HEK293 (cell line): ENCODE measurements at regions not wholly inside any gene's neighbourhood (a gene's known extent, or its start where the extent isn't known, plus 50 kb on each side); places are given as distances from the start of the nearest gene placed in this dataset.

ENCODE experiments used
- CTCF ChIA-PET: fragments of 350-600 bp; formaldehyde crosslinking; extraction: SDS; loops from one replicate; lab custom pipeline; 2021; ENCODE audit warnings: antibody characterized with exemption; lab: Yijun Ruan, JAX
- POLR2A ChIA-PET: fragments of 300-600 bp; formaldehyde crosslinking; extraction: SDS; loops from one replicate; lab custom pipeline; 2020; ENCODE audit warnings: antibody characterized with exemption, inconsistent platforms; lab: Yijun Ruan, JAX
- H3K27ac ChIP-seq: fragments of 200-500 bp; sonication (Bioruptor generic); 2 replicates; pipeline ENCODE4 v1.5.1; 2014; ENCODE audit warnings: low read depth, low read length, control low read depth, inconsistent platforms; ENCODE audit errors: extremely low read depth
- H3K36me3 ChIP-seq, 2 experiments: fragments of 200-500 bp in 1 of 2; sonication (Bioruptor generic) in 1 of 2; 1 replicate in 1 of 2; 2 replicates in 1 of 2; pipeline ENCODE4 v1.5.1; 2014 to 2017; ENCODE audit warnings: inconsistent platforms in 2 of 2, low read length in 2 of 2; ENCODE audit not compliant: control insufficient read depth in 2 of 2, insufficient read depth in 1 of 2
- H3K4me1 ChIP-seq: fragments of 200-500 bp; sonication (Bioruptor generic); 2 replicates; pipeline ENCODE4 v1.5.1; 2014; ENCODE audit warnings: mild to moderate bottlenecking, low read length, inconsistent platforms; ENCODE audit not compliant: control insufficient read depth, insufficient read depth
- H3K4me3 ChIP-seq: 2 replicates; pipeline ENCODE4 v1.5.1; 2011; ENCODE audit warnings: low read depth, mild to moderate bottlenecking, control low read depth, low read length, moderate library complexity
- H3K9me3 ChIP-seq: fragments of 200-500 bp; sonication (Bioruptor generic); 2 replicates; pipeline ENCODE4 v1.5.1; 2014; ENCODE audit warnings: low read depth, low read length, inconsistent platforms; ENCODE audit not compliant: control insufficient read depth, insufficient read depth
- GLIS2 ChIP-seq: fragments of 450-650 bp; formaldehyde crosslinking; IDR thresholded peaks from 2 replicates; pipeline ENCODE4 v1.5.1; 2016; ENCODE audit warnings: missing biosample characterization, missing genetic modification characterization
- MYNN ChIP-seq: fragments of 450-650 bp; formaldehyde crosslinking; IDR thresholded peaks from 2 replicates; pipeline ENCODE4 v1.5.1; 2016; ENCODE audit warnings: missing biosample characterization, missing genetic modification characterization, borderline replicate concordance
- MZF1 ChIP-seq: fragments of 450-650 bp; formaldehyde crosslinking; IDR thresholded peaks from 2 replicates; pipeline ENCODE4 v1.5.1; 2017; ENCODE audit warnings: missing biosample characterization, missing genetic modification characterization, borderline replicate concordance
- RBAK ChIP-seq: fragments of 450-650 bp; formaldehyde crosslinking; IDR thresholded peaks from 2 replicates; pipeline ENCODE4 v1.5.1; 2016; ENCODE audit warnings: missing biosample characterization, missing genetic modification characterization
- SETDB1 ChIP-seq: IDR thresholded peaks from one replicate; pipeline ENCODE4 v1.6.1; 2017; ENCODE audit warnings: mild to moderate bottlenecking, low read length, moderate library complexity, mixed read lengths; ENCODE audit not compliant: insufficient read length
- SP2 ChIP-seq: fragments of 450-650 bp; formaldehyde crosslinking; IDR thresholded peaks from 2 replicates; pipeline ENCODE4 v1.5.1; 2016; ENCODE audit warnings: missing biosample characterization, missing genetic modification characterization
- TRIM28 ChIP-seq: IDR thresholded peaks from 2 replicates; pipeline ENCODE4 v1.6.1; 2011; ENCODE audit warnings: low read length, control low read depth, borderline replicate concordance
- ZBTB1 ChIP-seq: fragments of 450-650 bp; formaldehyde crosslinking; IDR thresholded peaks from 2 replicates; pipeline ENCODE4 v1.5.1; 2016; ENCODE audit warnings: missing biosample characterization, missing genetic modification characterization
- ZNF112 ChIP-seq: fragments of 450-650 bp; formaldehyde crosslinking; IDR thresholded peaks from 2 replicates; pipeline ENCODE4 v1.5.0; 2017; ENCODE audit warnings: missing biosample characterization, missing genetic modification characterization
- ZNF175 ChIP-seq: fragments of 450-650 bp; formaldehyde crosslinking; IDR thresholded peaks from 2 replicates; pipeline ENCODE4 v1.5.1; 2016; ENCODE audit warnings: missing biosample characterization, missing genetic modification characterization
- ZNF23 ChIP-seq: fragments of 450-650 bp; formaldehyde crosslinking; IDR thresholded peaks from 2 replicates; pipeline ENCODE4 v1.5.1; 2016; ENCODE audit warnings: missing biosample characterization, missing genetic modification characterization, borderline replicate concordance
- ZNF335 ChIP-seq: fragments of 450-650 bp; formaldehyde crosslinking; conservative IDR thresholded peaks from 2 replicates; pipeline ENCODE4 v1.5.1; 2016; ENCODE audit warnings: missing biosample characterization, missing genetic modification characterization
- ZNF404 ChIP-seq: fragments of 450-650 bp; formaldehyde crosslinking; IDR thresholded peaks from 2 replicates; pipeline ENCODE4 v1.5.1; 2017; ENCODE audit warnings: missing biosample characterization, missing genetic modification characterization
- ZNF473 ChIP-seq: fragments of 450-650 bp; formaldehyde crosslinking; IDR thresholded peaks from 2 replicates; pipeline ENCODE4 v1.5.1; 2017; ENCODE audit warnings: missing biosample characterization, missing genetic modification characterization
- ZNF558 ChIP-seq: fragments of 450-650 bp; formaldehyde crosslinking; IDR thresholded peaks from 2 replicates; pipeline ENCODE4 v1.5.1; 2016; ENCODE audit warnings: missing biosample characterization, missing genetic modification characterization
- ZNF596 ChIP-seq: fragments of 450-650 bp; IDR thresholded peaks from 2 replicates; pipeline ENCODE4 v1.5.0; 2018; ENCODE audit warnings: missing biosample characterization, mild to moderate bottlenecking, missing genetic modification characterization, moderate library complexity
- ZNF660 ChIP-seq: fragments of 450-650 bp; IDR thresholded peaks from 2 replicates; pipeline ENCODE4 v1.5.1; 2018; ENCODE audit warnings: missing biosample characterization, mild to moderate bottlenecking, missing genetic modification characterization
- ZNF701 ChIP-seq: fragments of 450-650 bp; formaldehyde crosslinking; IDR thresholded peaks from 2 replicates; pipeline ENCODE4 v1.5.1; 2016; ENCODE audit warnings: missing biosample characterization, missing genetic modification characterization
- ZNF768 ChIP-seq: fragments of 450-650 bp; formaldehyde crosslinking; IDR thresholded peaks from 2 replicates; pipeline ENCODE4 v1.5.1; 2018; ENCODE audit warnings: missing biosample characterization, mild to moderate bottlenecking, missing genetic modification characterization
- TF ChIP-seq, protein P1 (sequence below): fragments of 450-650 bp; formaldehyde crosslinking; IDR thresholded peaks from 2 replicates; pipeline ENCODE4 v1.5.1; 2016; ENCODE audit warnings: missing biosample characterization, missing genetic modification characterization
- TF ChIP-seq, protein P2 (sequence below): fragments of 450-650 bp; formaldehyde crosslinking; IDR thresholded peaks from 2 replicates; pipeline ENCODE4 v1.5.1; 2016; ENCODE audit warnings: missing biosample characterization, missing genetic modification characterization
- TF ChIP-seq, protein P3 (sequence below): fragments of 450-650 bp; formaldehyde crosslinking; IDR thresholded peaks from 2 replicates; pipeline ENCODE4 v1.5.1; 2016; ENCODE audit warnings: missing biosample characterization, missing genetic modification characterization

DNA sequence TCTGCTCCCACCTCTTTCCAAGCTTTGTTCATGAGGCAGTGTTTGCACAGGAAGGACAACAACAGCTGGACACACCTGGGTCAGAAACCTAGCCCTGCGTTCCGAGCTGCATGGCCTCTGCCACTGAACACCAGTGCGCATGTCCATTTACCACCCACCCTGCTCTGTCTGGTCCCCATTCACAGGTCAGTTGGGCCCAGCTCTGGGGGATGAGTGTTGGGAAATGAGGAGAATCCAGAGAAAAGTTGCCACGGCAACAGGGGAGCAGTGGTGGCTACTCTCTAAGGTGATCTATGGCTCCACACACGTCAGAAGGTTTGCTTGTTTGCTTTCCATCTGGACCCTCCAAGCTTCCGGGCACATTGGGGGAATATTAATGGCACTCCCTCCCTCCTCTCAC, 70.4 kb upstream of the ASIC2 start:
- Histone ChIP-seq H3K9me3 (no peaks in the 10 kb centered on the region), H3K4me3 (no peak overlapping the region)
- CTCF ChIA-PET: no interaction called here

DNA sequence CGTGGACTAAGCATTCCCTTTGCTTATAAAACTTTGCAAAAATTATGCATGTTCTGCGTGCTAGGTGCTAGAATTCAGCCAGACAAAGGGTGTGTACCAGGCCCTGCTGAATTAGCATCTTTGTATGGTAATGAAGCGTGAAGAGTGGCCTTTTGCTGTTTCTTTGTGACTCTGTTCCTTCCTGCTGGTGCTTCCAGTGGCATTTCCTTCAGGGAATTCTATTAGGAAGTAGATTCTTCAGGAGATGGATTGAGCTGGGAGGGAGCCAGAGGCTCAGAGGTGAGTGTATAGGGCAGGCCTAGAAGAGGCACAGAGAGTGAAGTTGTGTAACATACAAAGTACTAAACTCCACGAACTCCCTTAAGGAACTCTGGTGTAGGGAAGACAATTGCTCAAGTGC, 73.9 kb upstream of the ASIC2 start:
- Histone ChIP-seq H3K4me1 (no peaks in the 10 kb centered on the region), H3K27ac (no peak overlapping the region), H3K4me3 (no peak overlapping the region), H3K36me3 (no peaks in the 10 kb centered on the region)
- ChIA-PET CTCF (no interaction called here), POLR2A (no interaction called here)
- TF ChIP-seq, protein P1, sequence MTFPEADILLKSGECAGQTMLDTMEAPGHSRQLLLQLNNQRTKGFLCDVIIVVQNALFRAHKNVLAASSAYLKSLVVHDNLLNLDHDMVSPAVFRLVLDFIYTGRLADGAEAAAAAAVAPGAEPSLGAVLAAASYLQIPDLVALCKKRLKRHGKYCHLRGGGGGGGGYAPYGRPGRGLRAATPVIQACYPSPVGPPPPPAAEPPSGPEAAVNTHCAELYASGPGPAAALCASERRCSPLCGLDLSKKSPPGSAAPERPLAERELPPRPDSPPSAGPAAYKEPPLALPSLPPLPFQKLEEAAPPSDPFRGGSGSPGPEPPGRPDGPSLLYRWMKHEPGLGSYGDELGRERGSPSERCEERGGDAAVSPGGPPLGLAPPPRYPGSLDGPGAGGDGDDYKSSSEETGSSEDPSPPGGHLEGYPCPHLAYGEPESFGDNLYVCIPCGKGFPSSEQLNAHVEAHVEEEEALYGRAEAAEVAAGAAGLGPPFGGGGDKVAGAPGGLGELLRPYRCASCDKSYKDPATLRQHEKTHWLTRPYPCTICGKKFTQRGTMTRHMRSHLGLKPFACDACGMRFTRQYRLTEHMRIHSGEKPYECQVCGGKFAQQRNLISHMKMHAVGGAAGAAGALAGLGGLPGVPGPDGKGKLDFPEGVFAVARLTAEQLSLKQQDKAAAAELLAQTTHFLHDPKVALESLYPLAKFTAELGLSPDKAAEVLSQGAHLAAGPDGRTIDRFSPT (tag by site-specific recombination): no peak
- TF ChIP-seq, protein P2, sequence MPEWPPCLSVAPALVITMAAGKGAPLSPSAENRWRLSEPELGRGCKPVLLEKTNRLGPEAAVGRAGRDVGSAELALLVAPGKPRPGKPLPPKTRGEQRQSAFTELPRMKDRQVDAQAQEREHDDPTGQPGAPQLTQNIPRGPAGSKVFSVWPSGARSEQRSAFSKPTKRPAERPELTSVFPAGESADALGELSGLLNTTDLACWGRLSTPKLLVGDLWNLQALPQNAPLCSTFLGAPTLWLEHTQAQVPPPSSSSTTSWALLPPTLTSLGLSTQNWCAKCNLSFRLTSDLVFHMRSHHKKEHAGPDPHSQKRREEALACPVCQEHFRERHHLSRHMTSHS (tag by site-specific recombination): no peak
- TF ChIP-seq, protein P3, sequence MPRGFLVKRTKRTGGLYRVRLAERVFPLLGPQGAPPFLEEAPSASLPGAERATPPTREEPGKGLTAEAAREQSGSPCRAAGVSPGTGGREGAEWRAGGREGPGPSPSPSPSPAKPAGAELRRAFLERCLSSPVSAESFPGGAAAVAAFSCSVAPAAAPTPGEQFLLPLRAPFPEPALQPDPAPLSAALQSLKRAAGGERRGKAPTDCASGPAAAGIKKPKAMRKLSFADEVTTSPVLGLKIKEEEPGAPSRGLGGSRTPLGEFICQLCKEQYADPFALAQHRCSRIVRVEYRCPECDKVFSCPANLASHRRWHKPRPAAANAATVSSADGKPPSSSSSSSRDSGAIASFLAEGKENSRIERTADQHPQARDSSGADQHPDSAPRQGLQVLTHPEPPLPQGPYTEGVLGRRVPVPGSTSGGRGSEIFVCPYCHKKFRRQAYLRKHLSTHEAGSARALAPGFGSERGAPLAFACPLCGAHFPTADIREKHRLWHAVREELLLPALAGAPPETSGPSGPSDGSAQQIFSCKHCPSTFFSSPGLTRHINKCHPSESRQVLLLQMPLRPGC (tag by site-specific recombination): no peak
- TF ChIP-seq ZNF23 (tag by site-specific recombination): no peak
- TF ChIP-seq TRIM28: no peak
- no peak for TF ChIP-seq ZNF558 (tag by site-specific recombination)
- TF ChIP-seq SETDB1: no peak
- TF ChIP-seq RBAK (tag by site-specific recombination): no peak
- TF ChIP-seq GLIS2 (tag by site-specific recombination): no peak
- TF ChIP-seq MYNN (tag by site-specific recombination): no peak
- TF ChIP-seq, all 188 proteins: peak for 0
- no peaks in the 10 kb centered on the region for H3K9me3 ChIP-seq

More for the DNA sequence above, 70.4 kb upstream of the ASIC2 start:
- Histone ChIP-seq H3K27ac (no peak overlapping the region), H3K36me3 (no peaks in the 10 kb centered on the region), H3K4me1 (no peaks in the 10 kb centered on the region)
- POLR2A ChIA-PET: no interaction called here
- TF ChIP-seq ZBTB1 (tag by site-specific recombination) (no peak), ZNF473 (no peak)

DNA sequence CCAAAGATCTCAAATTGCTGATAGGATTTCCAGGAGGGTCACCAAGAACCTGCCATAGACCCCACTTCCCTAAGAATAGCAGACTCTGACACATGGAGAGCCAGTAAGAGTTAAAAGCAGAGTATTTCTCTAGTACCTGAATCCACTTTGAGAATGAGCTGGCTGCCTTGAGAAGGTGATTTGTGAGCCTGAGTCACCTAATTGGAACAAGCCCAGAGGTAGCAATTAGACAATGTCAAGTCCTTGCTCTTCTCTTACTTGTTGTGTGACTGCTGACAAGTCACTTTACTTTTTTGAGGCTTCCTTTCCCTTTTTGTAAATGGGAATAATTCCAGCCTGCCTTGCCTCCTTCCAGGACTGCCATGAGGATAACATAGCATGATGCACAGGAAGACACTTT, 76.1 kb upstream of the ASIC2 start:
- H3K4me3 ChIP-seq: no peak overlapping the region
- TF ChIP-seq ZNF175 (tag by site-specific recombination) (no peak), ZNF335 (tag by site-specific recombination) (no peak), ZNF404 (tag by site-specific recombination) (no peak), ZNF768 (tag by site-specific recombination) (no peak), ZNF701 (tag by site-specific recombination) (no peak), ZNF660 (tag by site-specific recombination) (no peak), ZNF112 (no peak), ZNF596 (tag by site-specific recombination) (no peak), MZF1 (tag by site-specific recombination) (no peak), SP2 (tag by site-specific recombination) (no peak)
- TF ChIP-seq, all 188 proteins: peak for 0
- Histone ChIP-seq H3K27ac (no peak overlapping the region), H3K9me3 (no peaks in the 10 kb centered on the region), H3K36me3 (no peaks in the 10 kb centered on the region), H3K4me1 (no peaks in the 10 kb centered on the region)
- ChIA-PET POLR2A (no interaction called here), CTCF (no interaction called here)
